HG02973 (cell line): ENCODE measurements at regions not wholly inside any gene's neighbourhood (a gene's known extent, or its start where the extent isn't known, plus 50 kb on each side); places are given as distances from the start of the nearest gene placed in this dataset.
A peak's percentile ranks its signal among the peaks of the same experiment; 100 is the strongest.
"Not testable (repeated sequence)": the region's sequence is repeated elsewhere in the genome, so short reads cannot be mapped to it uniquely, and the experiment has no call there.

Experiments used
- ATAC-seq: cut with Tn5 transposase; IDR thresholded peaks from one replicate; pipeline ENCODE4 v1.9.1; 2021; ENCODE audit warnings: moderate library complexity; ENCODE audit not compliant: unreplicated experiment

GRCh38 chr5:102154791-102155605, 141.1 kb downstream of the SLCO4C1 start:
- not testable (repeated sequence) for ATAC-seq

- ATAC-seq = no peak
Observed at GRCh38 chr5:102154291-102154690, 141.8 kb downstream of the SLCO4C1 start.

- peak; percentile 82 for ATAC-seq
Observed at GRCh38 chr5:102153003-102153759, 142.9 kb downstream of the SLCO4C1 start.

GRCh38 chr5:102139029-102139428, 157.1 kb downstream of the SLCO4C1 start:
- ATAC-seq = no peak

- ATAC-seq = no peak
Observed at GRCh38 chr5:102138243-102138653, 157.8 kb downstream of the SLCO4C1 start.

DNA sequence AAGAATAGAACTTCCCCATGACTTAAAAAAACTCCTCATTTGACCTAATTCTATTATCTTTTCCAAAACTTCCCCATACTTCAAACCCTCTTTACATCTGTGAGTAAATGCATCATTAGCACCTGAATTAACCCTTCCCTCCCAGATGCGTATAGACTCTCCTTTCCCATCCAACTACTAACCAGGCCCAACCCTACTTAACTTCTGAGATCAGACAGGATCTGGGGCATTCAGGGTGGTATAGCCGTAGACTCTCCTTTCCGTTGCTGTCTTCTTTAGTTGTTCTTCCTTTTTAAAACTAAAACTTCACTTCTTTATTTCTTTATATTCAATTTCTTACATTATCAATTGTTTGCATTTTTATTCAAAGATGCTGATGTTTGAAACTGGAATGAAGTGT, 165.2 kb downstream of the SLCO4C1 start:
- no peak for ATAC-seq

- no peak for ATAC-seq
Observed at GRCh38 chr5:102130386-102130785, 165.7 kb downstream of the SLCO4C1 start.

- ATAC-seq = no peak
Observed at GRCh38 chr5:102119252-102119651, 176.8 kb downstream of the SLCO4C1 start.

GRCh38 chr5:102115736-102116135, 180.3 kb downstream of the SLCO4C1 start:
- no peak for ATAC-seq

- no peak for ATAC-seq
Observed at GRCh38 chr5:102114525-102115069, 181.5 kb downstream of the SLCO4C1 start.

DNA sequence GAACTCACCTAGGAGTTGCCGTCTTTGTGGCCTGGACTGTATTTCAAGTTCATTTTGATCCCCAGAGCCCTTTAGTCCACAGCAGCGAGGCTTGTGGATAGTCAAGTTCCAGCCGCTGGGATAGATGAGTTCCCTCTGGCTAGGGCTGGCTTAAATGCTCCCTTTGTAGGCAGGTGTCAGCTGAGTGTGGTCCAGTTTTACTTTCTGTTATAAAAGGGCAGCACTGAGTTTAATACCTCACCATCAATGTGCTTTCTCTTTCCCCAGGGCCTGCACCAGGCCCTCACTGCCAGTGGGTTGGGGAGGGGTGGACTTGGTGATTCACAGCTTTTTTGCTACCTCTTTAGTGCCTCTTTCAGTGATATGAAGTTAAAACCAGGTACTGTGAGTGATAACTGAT, 188.2 kb downstream of the SLCO4C1 start:
- no peak for ATAC-seq

- no peak for ATAC-seq
Observed at GRCh38 chr5:102106599-102106998, 189.5 kb downstream of the SLCO4C1 start.

DNA sequence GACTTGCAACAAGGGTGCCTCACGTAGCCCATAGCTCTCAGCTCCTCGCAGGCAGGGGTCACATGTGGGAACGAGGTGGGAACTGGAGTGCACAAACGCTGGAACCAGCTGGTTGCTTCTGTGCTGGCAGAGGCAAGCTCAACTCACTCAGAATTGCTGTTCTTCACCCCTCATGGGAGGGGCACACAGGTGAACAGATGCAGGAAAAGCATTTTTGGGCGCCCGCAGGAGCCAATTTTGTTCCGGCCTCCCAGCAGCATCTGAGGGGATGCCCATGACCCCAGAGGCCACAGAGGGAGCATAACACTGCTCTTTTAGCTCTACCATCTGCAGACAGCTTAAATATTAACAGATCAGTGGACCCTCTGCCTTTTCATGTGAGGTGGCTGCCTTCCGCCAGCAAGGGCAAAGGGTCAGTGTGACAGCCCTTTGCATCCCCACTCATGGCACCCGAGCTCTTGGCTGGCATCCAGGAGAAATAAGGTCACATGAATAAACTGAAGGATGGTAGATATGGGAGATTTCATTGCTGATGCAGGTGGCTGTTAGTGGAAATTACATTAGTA, 196.2 kb downstream of the SLCO4C1 start:
- ATAC-seq = no peak

DNA sequence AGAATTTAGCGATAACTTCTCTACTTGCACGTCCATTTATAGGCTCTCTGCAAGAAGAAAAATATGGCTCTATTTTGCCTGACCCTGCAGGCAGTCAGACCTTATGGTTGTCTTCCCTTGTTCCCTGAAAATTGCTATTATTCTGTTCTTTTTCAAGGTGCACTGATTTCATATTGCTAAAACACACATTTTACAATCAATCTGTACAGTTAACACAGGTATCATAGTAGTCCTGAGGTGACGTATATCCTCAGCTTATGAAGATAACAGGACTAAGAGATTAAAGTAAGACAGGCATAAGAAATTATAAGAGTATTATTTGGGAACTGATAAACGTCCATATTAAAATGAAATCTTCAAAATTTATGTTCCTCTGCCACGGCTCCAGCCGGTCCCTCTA, 197.0 kb downstream of the SLCO4C1 start:
- ATAC-seq = not testable (repeated sequence)

- not testable (repeated sequence) for ATAC-seq
Observed at GRCh38 chr5:102098606-102099005, 197.5 kb downstream of the SLCO4C1 start.

DNA sequence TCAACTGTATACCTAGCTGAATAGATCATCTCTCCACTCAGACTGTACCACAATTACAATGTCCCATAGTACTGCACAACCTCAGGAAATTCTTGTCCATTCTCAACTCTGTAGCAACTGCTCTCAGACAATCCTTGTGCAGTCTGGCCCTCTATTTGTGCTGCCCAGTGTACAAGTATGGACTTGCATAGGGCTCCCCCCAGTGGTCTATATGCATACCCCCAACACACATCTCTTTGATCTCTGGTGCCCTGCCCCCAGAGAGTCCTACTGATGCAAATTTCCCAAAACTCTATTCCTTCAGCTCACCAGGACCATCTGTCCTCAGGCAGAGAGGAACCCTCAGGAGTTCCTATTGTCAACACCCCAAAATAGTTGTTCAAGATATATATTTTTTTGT, 205.3 kb downstream of the SLCO4C1 start:
- ATAC-seq = no peak

- no peak for ATAC-seq
Observed at GRCh38 chr5:102089883-102090282, 206.2 kb downstream of the SLCO4C1 start.

GRCh38 chr5:102087906-102088305, 208.2 kb downstream of the SLCO4C1 start:
- no peak for ATAC-seq

- ATAC-seq = no peak
Observed at GRCh38 chr5:102080288-102080687, 215.8 kb downstream of the SLCO4C1 start.

DNA sequence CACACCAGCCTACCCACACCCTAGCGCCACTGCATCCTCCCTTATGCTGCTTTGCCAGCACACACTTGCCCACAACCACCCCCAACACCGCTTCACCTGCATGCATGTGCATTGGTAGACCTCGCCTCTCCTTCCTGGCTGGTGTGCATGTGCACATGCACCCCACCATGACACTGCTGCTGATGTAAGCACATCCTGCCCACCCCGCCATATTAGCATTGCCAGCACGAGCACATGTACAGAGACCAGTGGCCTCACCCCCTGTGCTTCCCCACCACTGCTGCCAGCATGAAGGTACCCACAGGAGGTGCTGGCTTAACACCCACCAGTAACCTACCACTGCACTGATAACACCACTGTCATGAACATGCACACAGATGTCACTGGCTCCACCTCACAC, 218.2 kb downstream of the SLCO4C1 start:
- no peak for ATAC-seq

GRCh38 chr5:102069974-102070373, 226.1 kb downstream of the SLCO4C1 start:
- no peak for ATAC-seq

GRCh38 chr5:102068870-102069269, 227.2 kb downstream of the SLCO4C1 start:
- ATAC-seq = no peak
